GM12878 (cell line): ENCODE measurements at regions not wholly inside any gene's neighbourhood (a gene's known extent, or its start where the extent isn't known, plus 50 kb on each side); places are given as distances from the start of the nearest gene placed in this dataset.
A peak's percentile ranks its signal among the peaks of the same experiment; 100 is the strongest.

Experiments used
- ATF2 ChIP-seq: IDR thresholded peaks from 2 replicates; pipeline ENCODE4 v1.6.1; 2012; ENCODE audit warnings: low read length, inconsistent platforms
- CREM ChIP-seq: IDR thresholded peaks from 2 replicates; pipeline ENCODE4 v1.6.1; 2014; ENCODE audit warnings: antibody characterized with exemption, low read depth
- CUX1 ChIP-seq: IDR thresholded peaks from 2 replicates; pipeline ENCODE4 v1.6.1; 2012; ENCODE audit warnings: improper control_type of control experiment, low read depth, low read length; ENCODE audit not compliant: insufficient replicate concordance
- EGR1 ChIP-seq, 2 experiments: IDR thresholded peaks; 1 replicate in 1 of 2; 2 replicates in 1 of 2; pipeline ENCODE4 v1.6.1; 2011 to 2012; ENCODE audit warnings: low read depth in 2 of 2, low read length in 2 of 2, borderline replicate concordance in 1 of 2, mild to moderate bottlenecking in 1 of 2, moderate library complexity in 1 of 2
- IRF5 ChIP-seq: fragments of 450-650 bp; IDR thresholded peaks from 2 replicates; pipeline ENCODE4 v1.6.1; 2017; ENCODE audit warnings: borderline replicate concordance
- JUNB ChIP-seq: IDR thresholded peaks from 2 replicates; pipeline ENCODE4 v1.6.1; 2016; ENCODE audit warnings: antibody characterized with exemption, mild to moderate bottlenecking
- MYB ChIP-seq: fragments of 150-350 bp; IDR thresholded peaks from 2 replicates; pipeline ENCODE4 v1.6.1; 2014; ENCODE audit warnings: mild to moderate bottlenecking, low read depth, low read length, borderline replicate concordance
- NFYB ChIP-seq: IDR thresholded peaks from 2 replicates; pipeline ENCODE4 v1.6.1; 2011; ENCODE audit warnings: low read depth, mild to moderate bottlenecking, low read length, improper control_type of control experiment, moderate library complexity; ENCODE audit not compliant: insufficient read depth
- REST ChIP-seq: IDR thresholded peaks from 2 replicates; pipeline ENCODE4 v1.6.1; 2012; ENCODE audit warnings: mild to moderate bottlenecking, low read depth, low read length
- SKIL ChIP-seq: fragments of 450-650 bp; IDR thresholded peaks from 2 replicates; pipeline ENCODE4 v1.6.1; 2017; ENCODE audit warnings: mild to moderate bottlenecking, low read depth, inconsistent platforms; ENCODE audit not compliant: poor library complexity, severe bottlenecking
- SREBF1 ChIP-seq: IDR thresholded peaks from 2 replicates; pipeline ENCODE4 v1.6.1; 2012; ENCODE audit warnings: mild to moderate bottlenecking, low read length
- SREBF2 ChIP-seq: IDR thresholded peaks from 2 replicates; pipeline ENCODE4 v1.6.1; 2012; ENCODE audit warnings: mild to moderate bottlenecking, low read length
- ZBED1 ChIP-seq: IDR thresholded peaks from 2 replicates; pipeline ENCODE4 v1.6.1; 2016; ENCODE audit warnings: borderline replicate concordance

- TF ChIP-seq IRF5 (no peak), JUNB (peak; percentile 92), CREM (no peak), SKIL (peak; percentile 67), SREBF2 (no peak), EGR1 (IDR thresholded peaks at IDR 0.05; ENCODE audit: borderline replicate concordance in 1 of 2, low read depth in 2 of 2, low read length in 2 of 2) (no peak), MYB (no peak), ZBED1 (no peak), CUX1 (peak; percentile 75), REST (no peak), ATF2 (peak; percentile 86), SREBF1 (no peak), NFYB (no peak)
Observed at GRCh38 chr12:68451261-68452077, 119.3 kb upstream of the MDM1 start (continued).
